Central memory CD8-positive, alpha-beta T cell (primary cell): ENCODE measurements at regions not wholly inside any gene's neighbourhood (a gene's known extent, or its start where the extent isn't known, plus 50 kb on each side); places are given as distances from the start of the nearest gene placed in this dataset.
"Not testable (repeated sequence)": the region's sequence is repeated elsewhere in the genome, so short reads cannot be mapped to it uniquely, and the experiment has no call there.

Experiments used
- ATAC-seq: fragments of 150-1000 bp; cut with Tn5 transposase; replicated peaks from 2 replicates; pipeline ENCODE4 v1.10.0; 2022; ENCODE audit warnings: mild to moderate bottlenecking, moderate FRiP score, moderate number of reproducible peaks; ENCODE audit not compliant: poor library complexity, severe bottlenecking; ENCODE audit errors: extremely low read depth
- DNase-seq, 2 donors: peaks; one replicate each; pipeline ENCODE4 v3.0.0; 2021; ENCODE audit warnings: low spot score in 2 of 2
- H3K27ac Mint-ChIP-seq: one replicate; pipeline ENCODE4 v1.8.0; 2022; ENCODE audit warnings: low read depth, mild to moderate bottlenecking, moderate library complexity, mixed read lengths
- H3K27me3 Mint-ChIP-seq: one replicate; pipeline ENCODE4 v1.8.0; 2022; ENCODE audit warnings: mixed read lengths
- H3K36me3 Mint-ChIP-seq: one replicate; pipeline ENCODE4 v1.8.0; 2022; ENCODE audit warnings: mild to moderate bottlenecking, moderate library complexity, mixed read lengths; ENCODE audit not compliant: insufficient read depth
- H3K4me1 Mint-ChIP-seq: one replicate; pipeline ENCODE4 v1.8.0; 2022; ENCODE audit warnings: mixed read lengths
- H3K4me3 Mint-ChIP-seq: one replicate; pipeline ENCODE4 v1.8.0; 2022; ENCODE audit warnings: mild to moderate bottlenecking, moderate library complexity, mixed read lengths
- H3K9me3 Mint-ChIP-seq: one replicate; pipeline ENCODE4 v1.8.0; 2022; ENCODE audit warnings: mixed read lengths

GRCh38 chr3:140768941-140769340, 91.1 kb downstream of the TRIM42 start:
- peaks cover 5% of the 10 kb centered on the region for H3K9me3 Mint-ChIP-seq
- ATAC-seq (no peak), DNase-seq (no peak)
- no peak overlapping the region for H3K27ac Mint-ChIP-seq
- no peak overlapping the region for H3K4me3 Mint-ChIP-seq
- H3K36me3 Mint-ChIP-seq, result peaks cover 3% of the 10 kb centered on the region
- H3K4me1 Mint-ChIP-seq, result no peaks in the 10 kb centered on the region
- peaks cover 14% of the 10 kb centered on the region for H3K27me3 Mint-ChIP-seq

- H3K4me1 Mint-ChIP-seq, result no peaks in the 10 kb centered on the region
- H3K36me3 Mint-ChIP-seq, result peaks cover 3% of the 10 kb centered on the region
- H3K27me3 Mint-ChIP-seq, result peaks cover 14% of the 10 kb centered on the region
- peaks cover 5% of the 10 kb centered on the region for H3K9me3 Mint-ChIP-seq
- DNase-seq (no peak), ATAC-seq (no peak)
- H3K27ac Mint-ChIP-seq, result no peak overlapping the region
- no peak overlapping the region for H3K4me3 Mint-ChIP-seq
These were observed 92.1 kb downstream of the TRIM42 start for GRCh38 chr3:140769951-140770350.

GRCh38 chr3:140770977-140771667, 93.3 kb downstream of the TRIM42 start:
- Mint-ChIP-seq H3K4me1 (no peaks in the 10 kb centered on the region), H3K9me3 (peaks cover 5% of the 10 kb centered on the region), H3K4me3 (no peak overlapping the region), H3K27me3 (peaks cover 17% of the 10 kb centered on the region), H3K27ac (no peak overlapping the region), H3K36me3 (no peaks in the 10 kb centered on the region)
- ATAC-seq, result no peak
- no peak for DNase-seq

GRCh38 chr3:140777631-140778233, 99.9 kb downstream of the TRIM42 start:
- DNase-seq, result no peak

GRCh38 chr3:140791368-140791767, 113.5 kb downstream of the TRIM42 start:
- ATAC-seq (no peak), DNase-seq (no peak)
- no peaks in the 10 kb centered on the region for H3K36me3 Mint-ChIP-seq
- peaks cover 17% of the 10 kb centered on the region for H3K27me3 Mint-ChIP-seq
- H3K9me3 Mint-ChIP-seq, result peaks cover 10% of the 10 kb centered on the region
- H3K4me1 Mint-ChIP-seq, result no peaks in the 10 kb centered on the region
- no peak overlapping the region for H3K27ac Mint-ChIP-seq
- H3K4me3 Mint-ChIP-seq, result no peak overlapping the region

More at GRCh38 chr3:140777631-140778233, 99.9 kb downstream of the TRIM42 start:
- no peaks in the 10 kb centered on the region for H3K4me1 Mint-ChIP-seq
- H3K27me3 Mint-ChIP-seq, result peaks cover 19% of the 10 kb centered on the region
- H3K27ac Mint-ChIP-seq, result no peak overlapping the region
- no peak overlapping the region for H3K4me3 Mint-ChIP-seq
- H3K36me3 Mint-ChIP-seq, result no peaks in the 10 kb centered on the region
- ATAC-seq, result no peak
- H3K9me3 Mint-ChIP-seq, result peaks cover 7% of the 10 kb centered on the region

- H3K27ac Mint-ChIP-seq, result no peak overlapping the region
- ATAC-seq, result no peak
- H3K4me3 Mint-ChIP-seq, result no peak overlapping the region
- DNase-seq, result no peak
- H3K36me3 Mint-ChIP-seq, result no peaks in the 10 kb centered on the region
- peaks cover 10% of the 10 kb centered on the region for H3K9me3 Mint-ChIP-seq
- peaks cover 11% of the 10 kb centered on the region for H3K27me3 Mint-ChIP-seq
- H3K4me1 Mint-ChIP-seq, result no peaks in the 10 kb centered on the region
These were observed 116.6 kb downstream of the TRIM42 start for GRCh38 chr3:140794507-140794906.

GRCh38 chr3:140802898-140803297, 125.0 kb downstream of the TRIM42 start:
- DNase-seq, ATAC-seq, H3K36me3 Mint-ChIP-seq, H3K4me3 Mint-ChIP-seq, H3K27ac Mint-ChIP-seq, H3K27me3 Mint-ChIP-seq, H3K4me1 Mint-ChIP-seq: not testable (repeated sequence)
- H3K9me3 Mint-ChIP-seq, result peaks cover 13% of the 10 kb centered on the region

GRCh38 chr3:140809316-140809715, 131.5 kb downstream of the TRIM42 start:
- peaks cover 6% of the 10 kb centered on the region for H3K9me3 Mint-ChIP-seq
- H3K27ac Mint-ChIP-seq, result no peak overlapping the region
- H3K36me3 Mint-ChIP-seq, result peaks cover 2% of the 10 kb centered on the region
- DNase-seq (no peak), ATAC-seq (no peak)
- H3K4me1 Mint-ChIP-seq, result no peaks in the 10 kb centered on the region
- H3K4me3 Mint-ChIP-seq, result no peak overlapping the region
- peaks cover 41% of the 10 kb centered on the region for H3K27me3 Mint-ChIP-seq

GRCh38 chr3:140816372-140817195, 125.1 kb upstream of the SLC25A36 start:
- Mint-ChIP-seq H3K27ac (no peak overlapping the region), H3K27me3 (peaks cover 30% of the 10 kb centered on the region), H3K4me1 (no peaks in the 10 kb centered on the region), H3K9me3 (no peaks in the 10 kb centered on the region), H3K4me3 (no peak overlapping the region), H3K36me3 (no peaks in the 10 kb centered on the region)
- ATAC-seq (no peak), DNase-seq (no peak)

GRCh38 chr3:140821493-140821892, 120.1 kb upstream of the SLC25A36 start:
- no peaks in the 10 kb centered on the region for H3K36me3 Mint-ChIP-seq
- ATAC-seq, result no peak
- no peaks in the 10 kb centered on the region for H3K9me3 Mint-ChIP-seq
- no peak overlapping the region for H3K27ac Mint-ChIP-seq
- H3K4me3 Mint-ChIP-seq, result no peak overlapping the region
- no peaks in the 10 kb centered on the region for H3K4me1 Mint-ChIP-seq
- H3K27me3 Mint-ChIP-seq, result peaks cover 28% of the 10 kb centered on the region
- DNase-seq, result no peak

GRCh38 chr3:140822401-140823047, 119.1 kb upstream of the SLC25A36 start:
- Mint-ChIP-seq H3K36me3 (no peaks in the 10 kb centered on the region), H3K4me1 (no peaks in the 10 kb centered on the region), H3K9me3 (no peaks in the 10 kb centered on the region), H3K4me3 (no peak overlapping the region), H3K27me3 (peaks cover 28% of the 10 kb centered on the region), H3K27ac (no peak overlapping the region)
- no peak for ATAC-seq
- no peak for DNase-seq

- Mint-ChIP-seq H3K4me1 (no peaks in the 10 kb centered on the region), H3K36me3 (no peaks in the 10 kb centered on the region), H3K27ac (no peak overlapping the region), H3K4me3 (no peak overlapping the region), H3K9me3 (no peaks in the 10 kb centered on the region), H3K27me3 (peaks cover 28% of the 10 kb centered on the region)
- ATAC-seq, result no peak
- DNase-seq, result no peak
These were observed 118.5 kb upstream of the SLC25A36 start for GRCh38 chr3:140823106-140823505.
